OCI-LY1 (cell line): ENCODE measurements at regions not wholly inside any gene's neighbourhood (a gene's known extent, or its start where the extent isn't known, plus 50 kb on each side); places are given as distances from the start of the nearest gene placed in this dataset.

Experiments
- H2AFZ ChIP-seq: fragments of 200-600 bp; sonication (generic), shearing (Covaris generic); 2 replicates; pipeline ENCODE4 v1.6.0; 2014; ENCODE audit warnings: antibody characterized with exemption, mild to moderate bottlenecking, low read length
- H3F3A ChIP-seq: fragments of 200-600 bp; sonication (generic), shearing (Covaris generic); 2 replicates; pipeline ENCODE4 v1.6.0; 2014; ENCODE audit warnings: mild to moderate bottlenecking, antibody characterized with exemption, low read length, moderate library complexity; ENCODE audit not compliant: insufficient read depth
- H3K27ac ChIP-seq: fragments of 200-600 bp; sonication (generic); 2 replicates; pipeline ENCODE4 v1.5.1; 2014; ENCODE audit warnings: low read length, mixed run types, mild to moderate bottlenecking, low read depth; ENCODE audit not compliant: poor library complexity, severe bottlenecking
- H3K27me3 ChIP-seq: fragments of 200-600 bp; sonication (generic); 2 replicates; pipeline ENCODE4 v1.6.0; 2014; ENCODE audit warnings: antibody characterized with exemption, mild to moderate bottlenecking, low read length, moderate library complexity; ENCODE audit not compliant: insufficient read depth
- H3K36me3 ChIP-seq: fragments of 200-600 bp; sonication (generic); 2 replicates; pipeline ENCODE4 v1.6.1; 2014; ENCODE audit warnings: mild to moderate bottlenecking, antibody characterized with exemption, low read length, moderate library complexity, mixed read lengths; ENCODE audit not compliant: insufficient read depth
- H3K4me1 ChIP-seq: fragments of 200-600 bp; sonication (generic); 2 replicates; pipeline ENCODE4 v1.5.1; 2014; ENCODE audit warnings: mild to moderate bottlenecking, low read length, moderate library complexity; ENCODE audit not compliant: insufficient read depth, severe bottlenecking
- H3K4me2 ChIP-seq: fragments of 200-600 bp; sonication (generic), shearing (Covaris generic); 2 replicates; pipeline ENCODE4 v1.6.1; 2014; ENCODE audit warnings: low read length
- H3K4me3 ChIP-seq: fragments of 200-600 bp; sonication (generic); 2 replicates; pipeline ENCODE4 v1.5.1; 2014; ENCODE audit warnings: low read length, low read depth, mild to moderate bottlenecking, mixed read lengths; ENCODE audit not compliant: poor library complexity, severe bottlenecking
- H3K79me2 ChIP-seq: fragments of 200-600 bp; shearing (Covaris generic); 2 replicates; pipeline ENCODE4 v1.6.1; 2016; ENCODE audit warnings: mixed run types, low read length, mixed read lengths; ENCODE audit not compliant: insufficient read depth
- H3K9ac ChIP-seq: fragments of 200-600 bp; sonication (generic), shearing (Covaris generic); 2 replicates; pipeline ENCODE4 v1.6.1; 2014; ENCODE audit warnings: mild to moderate bottlenecking, low read length, mixed read lengths
- H3K9me2 ChIP-seq: fragments of 200-600 bp; sonication (generic), shearing (Covaris generic); 2 replicates; pipeline ENCODE4 v1.6.1; 2014; ENCODE audit warnings: low read depth, mild to moderate bottlenecking, low read length, mixed read lengths
- H3K9me3 ChIP-seq: fragments of 200-600 bp; shearing (Covaris generic); 2 replicates; pipeline ENCODE4 v1.6.1; 2014; ENCODE audit warnings: low read length, mixed read lengths
- H4K20me1 ChIP-seq: fragments of 200-600 bp; sonication (generic), shearing (Covaris generic); 2 replicates; pipeline ENCODE4 v1.6.0; 2016; ENCODE audit warnings: mild to moderate bottlenecking, low read length; ENCODE audit not compliant: insufficient read depth
- EZH2 ChIP-seq: fragments of 200-600 bp; sonication (generic), shearing (Covaris generic); IDR thresholded peaks from 2 replicates; pipeline ENCODE4 v1.8.0; 2017; ENCODE audit warnings: borderline replicate concordance, mixed run types, mild to moderate bottlenecking, antibody characterized with exemption, low read length, moderate library complexity, mixed read lengths
- TF ChIP-seq, protein P1 (sequence below): fragments of 200-600 bp; sonication (generic), shearing (Covaris generic); IDR thresholded peaks from 2 replicates; pipeline ENCODE4 v1.5.1; 2017; ENCODE audit warnings: mild to moderate bottlenecking, antibody characterized with exemption, low read length, moderate library complexity, mixed read lengths

DNA sequence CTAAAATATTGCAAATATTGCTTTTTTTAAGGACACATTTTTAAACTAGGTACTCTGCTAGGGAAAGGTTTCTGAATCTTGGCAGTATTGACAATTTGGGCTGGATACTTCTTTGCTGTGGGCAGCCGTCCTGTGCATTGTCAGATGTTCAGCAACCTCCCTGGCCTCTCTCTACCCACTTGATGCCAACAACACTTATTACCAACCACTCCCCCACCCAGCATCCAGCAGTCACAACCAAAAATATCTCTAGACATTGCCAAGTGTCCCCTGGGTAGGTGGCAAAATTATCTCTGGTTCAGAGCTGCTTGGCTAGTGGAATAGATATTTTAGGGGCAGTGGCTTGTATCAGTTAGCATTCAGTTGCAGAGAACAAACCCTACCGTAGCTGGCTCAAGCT, 114.3 kb upstream of the PNPT1 start:
- Histone ChIP-seq H3K9me3 (no peaks in the 10 kb centered on the region), H3K4me2 (no peak overlapping the region), H3K4me1 (no peaks in the 10 kb centered on the region), H4K20me1 (no peaks in the 10 kb centered on the region), H3F3A (no peaks in the 10 kb centered on the region), H2AFZ (no peak overlapping the region), H3K9ac (no peak overlapping the region), H3K27ac (no peak overlapping the region), H3K79me2 (no peaks in the 10 kb centered on the region), H3K36me3 (no peaks in the 10 kb centered on the region), H3K27me3 (no peaks in the 10 kb centered on the region), H3K9me2 (no peaks in the 10 kb centered on the region), H3K4me3 (no peak overlapping the region)
- TF ChIP-seq, protein P1, sequence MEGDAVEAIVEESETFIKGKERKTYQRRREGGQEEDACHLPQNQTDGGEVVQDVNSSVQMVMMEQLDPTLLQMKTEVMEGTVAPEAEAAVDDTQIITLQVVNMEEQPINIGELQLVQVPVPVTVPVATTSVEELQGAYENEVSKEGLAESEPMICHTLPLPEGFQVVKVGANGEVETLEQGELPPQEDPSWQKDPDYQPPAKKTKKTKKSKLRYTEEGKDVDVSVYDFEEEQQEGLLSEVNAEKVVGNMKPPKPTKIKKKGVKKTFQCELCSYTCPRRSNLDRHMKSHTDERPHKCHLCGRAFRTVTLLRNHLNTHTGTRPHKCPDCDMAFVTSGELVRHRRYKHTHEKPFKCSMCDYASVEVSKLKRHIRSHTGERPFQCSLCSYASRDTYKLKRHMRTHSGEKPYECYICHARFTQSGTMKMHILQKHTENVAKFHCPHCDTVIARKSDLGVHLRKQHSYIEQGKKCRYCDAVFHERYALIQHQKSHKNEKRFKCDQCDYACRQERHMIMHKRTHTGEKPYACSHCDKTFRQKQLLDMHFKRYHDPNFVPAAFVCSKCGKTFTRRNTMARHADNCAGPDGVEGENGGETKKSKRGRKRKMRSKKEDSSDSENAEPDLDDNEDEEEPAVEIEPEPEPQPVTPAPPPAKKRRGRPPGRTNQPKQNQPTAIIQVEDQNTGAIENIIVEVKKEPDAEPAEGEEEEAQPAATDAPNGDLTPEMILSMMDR: no peak
- no peak for TF ChIP-seq EZH2

DNA sequence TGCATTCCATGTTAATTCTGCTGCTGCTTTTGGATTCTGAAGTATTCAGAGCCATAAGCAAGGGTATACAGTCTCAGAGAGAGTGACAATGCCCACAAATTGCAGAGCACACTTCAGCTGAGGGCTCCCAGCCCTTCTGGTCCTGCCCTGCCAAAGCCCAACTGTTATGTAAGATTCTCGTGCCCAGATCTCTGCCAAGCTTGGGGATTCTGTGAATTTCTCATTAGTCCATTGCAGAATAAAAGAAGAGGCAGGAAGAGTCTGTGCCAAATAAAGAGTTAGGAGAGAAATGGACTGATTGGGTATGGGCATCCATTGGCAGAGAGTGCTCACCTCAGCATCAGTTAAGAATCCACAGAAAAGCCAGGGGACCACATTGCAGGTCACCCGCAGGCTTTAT, 112.0 kb upstream of the PNPT1 start:
- H3K27me3 ChIP-seq: no peaks in the 10 kb centered on the region
- no peaks in the 10 kb centered on the region for H3K36me3 ChIP-seq
- no peaks in the 10 kb centered on the region for H3K4me1 ChIP-seq
- no peaks in the 10 kb centered on the region for H3K79me2 ChIP-seq
- no peak overlapping the region for H3K9ac ChIP-seq
- H3K9me2 ChIP-seq: no peaks in the 10 kb centered on the region
- no peak overlapping the region for H3K4me3 ChIP-seq
- H2AFZ ChIP-seq: no peak overlapping the region
- TF ChIP-seq, protein P1: no peak
- TF ChIP-seq EZH2: no peak
- no peak overlapping the region for H3K4me2 ChIP-seq
- H3K27ac ChIP-seq: no peak overlapping the region
- H3K9me3 ChIP-seq: no peaks in the 10 kb centered on the region
- H3F3A ChIP-seq: no peaks in the 10 kb centered on the region
- no peaks in the 10 kb centered on the region for H4K20me1 ChIP-seq

- Histone ChIP-seq H3K4me2 (no peak overlapping the region), H3K4me3 (no peak overlapping the region)
These were observed 110.9 kb upstream of the PNPT1 start for GRCh38 chr2:55804535-55804934.

More at GRCh38 chr2:55804535-55804934, 110.9 kb upstream of the PNPT1 start:
- Histone ChIP-seq H3K27ac (no peak overlapping the region), H3F3A (no peaks in the 10 kb centered on the region), H3K9ac (no peak overlapping the region), H3K9me2 (no peaks in the 10 kb centered on the region), H3K9me3 (no peaks in the 10 kb centered on the region), H4K20me1 (no peaks in the 10 kb centered on the region), H2AFZ (no peak overlapping the region), H3K79me2 (no peaks in the 10 kb centered on the region), H3K27me3 (no peaks in the 10 kb centered on the region), H3K4me1 (no peaks in the 10 kb centered on the region), H3K36me3 (no peaks in the 10 kb centered on the region)
- no peak for TF ChIP-seq EZH2
- TF ChIP-seq, protein P1: no peak
